GM06990 (cell line): ENCODE measurements at regions not wholly inside any gene's neighbourhood (a gene's known extent, or its start where the extent isn't known, plus 50 kb on each side); places are given as distances from the start of the nearest gene placed in this dataset.
A peak's percentile ranks its signal among the peaks of the same experiment; 100 is the strongest.
"Not testable (repeated sequence)": the region's sequence is repeated elsewhere in the genome, so short reads cannot be mapped to it uniquely, and the experiment has no call there.

Experiments
- DNase-seq: peaks from one replicate; pipeline ENCODE4 v3.0.0-alpha.2; 2011; ENCODE audit not compliant: insufficient read length; ENCODE audit errors: extremely low read depth
- H3K27me3 ChIP-seq: replicated peaks from 2 replicates; pipeline ENCODE4 v1.6.0; 2011; ENCODE audit warnings: low read length; ENCODE audit not compliant: control insufficient read depth, insufficient read depth
- H3K36me3 ChIP-seq: 2 replicates; pipeline ENCODE4 v1.5.1; 2011; ENCODE audit warnings: low read length; ENCODE audit not compliant: control insufficient read depth, insufficient read depth
- H3K4me3 ChIP-seq: replicated peaks from 2 replicates; pipeline ENCODE4 v1.5.1; 2011; ENCODE audit warnings: low read depth, mild to moderate bottlenecking, control low read depth, low read length
- TF ChIP-seq, protein P1 (sequence below): IDR thresholded peaks from 2 replicates; pipeline ENCODE4 v1.5.1; 2011; ENCODE audit warnings: low read length, control low read depth, mild to moderate bottlenecking, inconsistent platforms; ENCODE audit not compliant: insufficient read depth, poor library complexity, severe bottlenecking

DNA sequence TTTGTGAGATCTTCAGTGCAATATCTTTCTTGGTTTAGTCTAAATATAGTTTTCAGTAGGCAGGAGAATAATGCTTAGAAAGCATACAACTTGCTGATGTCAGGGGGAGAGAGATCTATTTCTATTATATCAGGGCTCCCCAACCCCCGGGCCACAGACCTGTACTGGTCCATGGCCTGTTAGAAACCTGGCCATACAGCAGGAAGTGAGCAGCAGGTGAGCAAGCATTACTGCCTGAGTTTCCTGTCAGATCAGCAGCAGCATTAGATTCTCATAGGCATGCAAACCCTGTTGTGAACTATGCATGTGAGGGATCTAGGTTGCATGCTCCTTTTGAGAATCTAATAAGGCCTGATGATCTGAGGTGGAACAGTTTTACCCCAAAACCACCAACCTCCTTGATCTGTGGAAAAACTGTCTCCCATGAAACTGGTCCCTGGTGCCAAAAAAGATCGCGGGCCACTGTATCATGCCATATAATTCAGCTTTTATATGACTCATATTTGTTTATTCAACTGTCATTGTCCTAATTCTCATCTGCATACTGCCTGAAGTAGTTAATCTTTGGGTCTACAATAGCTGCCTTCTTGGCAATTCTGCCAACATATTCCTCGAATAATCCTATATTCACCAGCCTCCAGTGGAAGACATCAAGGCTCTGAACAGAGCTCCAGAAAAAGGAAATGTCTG is 163.6 kb upstream of the DYRK2 start:
- H3K4me3 ChIP-seq = no peak overlapping the region
- TF ChIP-seq, protein P1, sequence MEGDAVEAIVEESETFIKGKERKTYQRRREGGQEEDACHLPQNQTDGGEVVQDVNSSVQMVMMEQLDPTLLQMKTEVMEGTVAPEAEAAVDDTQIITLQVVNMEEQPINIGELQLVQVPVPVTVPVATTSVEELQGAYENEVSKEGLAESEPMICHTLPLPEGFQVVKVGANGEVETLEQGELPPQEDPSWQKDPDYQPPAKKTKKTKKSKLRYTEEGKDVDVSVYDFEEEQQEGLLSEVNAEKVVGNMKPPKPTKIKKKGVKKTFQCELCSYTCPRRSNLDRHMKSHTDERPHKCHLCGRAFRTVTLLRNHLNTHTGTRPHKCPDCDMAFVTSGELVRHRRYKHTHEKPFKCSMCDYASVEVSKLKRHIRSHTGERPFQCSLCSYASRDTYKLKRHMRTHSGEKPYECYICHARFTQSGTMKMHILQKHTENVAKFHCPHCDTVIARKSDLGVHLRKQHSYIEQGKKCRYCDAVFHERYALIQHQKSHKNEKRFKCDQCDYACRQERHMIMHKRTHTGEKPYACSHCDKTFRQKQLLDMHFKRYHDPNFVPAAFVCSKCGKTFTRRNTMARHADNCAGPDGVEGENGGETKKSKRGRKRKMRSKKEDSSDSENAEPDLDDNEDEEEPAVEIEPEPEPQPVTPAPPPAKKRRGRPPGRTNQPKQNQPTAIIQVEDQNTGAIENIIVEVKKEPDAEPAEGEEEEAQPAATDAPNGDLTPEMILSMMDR = no peak
- no peaks in the 10 kb centered on the region for H3K27me3 ChIP-seq
- no peaks in the 10 kb centered on the region for H3K36me3 ChIP-seq
- DNase-seq = peak; percentile 6

DNA sequence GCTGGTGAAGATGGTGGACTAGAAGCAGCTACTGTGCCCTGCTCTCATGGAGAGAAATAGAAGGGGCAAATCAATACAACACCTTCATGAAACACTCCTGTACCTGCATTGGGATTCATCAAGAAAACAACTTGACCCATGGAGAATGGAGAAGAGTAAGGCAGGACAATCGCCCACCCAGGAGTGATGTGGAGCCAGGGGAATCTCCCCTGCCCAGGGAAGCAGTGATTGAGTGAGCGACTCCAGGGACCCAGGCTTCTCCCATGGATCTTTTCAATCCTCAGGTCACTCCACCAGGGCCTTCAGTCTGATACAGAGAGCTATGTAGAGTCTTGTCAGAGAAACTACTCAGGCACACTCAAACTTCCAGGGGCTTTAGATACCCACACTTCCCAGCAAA is 161.9 kb upstream of the DYRK2 start:
- TF ChIP-seq, protein P1 = no peak
- Histone ChIP-seq H3K4me3 (no peak overlapping the region), H3K36me3 (no peaks in the 10 kb centered on the region), H3K27me3 (no peaks in the 10 kb centered on the region)
- no peak for DNase-seq

DNA sequence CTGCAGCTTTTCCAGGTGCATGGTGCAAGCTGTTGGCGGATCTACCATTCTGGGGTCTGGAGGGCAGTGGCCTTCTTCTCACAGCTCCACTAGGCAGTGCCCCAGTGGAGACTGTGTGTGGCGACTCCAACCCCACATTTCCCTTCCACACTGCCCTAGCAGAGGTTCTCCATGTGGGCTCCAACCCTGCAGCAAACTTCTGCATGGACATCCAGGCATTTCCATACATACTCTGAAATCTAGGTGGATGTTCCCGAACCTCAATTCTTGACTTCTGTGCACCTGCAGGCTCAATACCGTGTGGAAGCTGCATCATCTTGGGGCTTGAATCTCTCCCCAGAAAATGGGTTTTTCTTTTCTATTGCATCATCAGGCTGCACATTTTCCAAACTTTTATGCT is 160.2 kb upstream of the DYRK2 start:
- not testable (repeated sequence) for H3K4me3 ChIP-seq, DNase-seq, H3K36me3 ChIP-seq, H3K27me3 ChIP-seq

DNA sequence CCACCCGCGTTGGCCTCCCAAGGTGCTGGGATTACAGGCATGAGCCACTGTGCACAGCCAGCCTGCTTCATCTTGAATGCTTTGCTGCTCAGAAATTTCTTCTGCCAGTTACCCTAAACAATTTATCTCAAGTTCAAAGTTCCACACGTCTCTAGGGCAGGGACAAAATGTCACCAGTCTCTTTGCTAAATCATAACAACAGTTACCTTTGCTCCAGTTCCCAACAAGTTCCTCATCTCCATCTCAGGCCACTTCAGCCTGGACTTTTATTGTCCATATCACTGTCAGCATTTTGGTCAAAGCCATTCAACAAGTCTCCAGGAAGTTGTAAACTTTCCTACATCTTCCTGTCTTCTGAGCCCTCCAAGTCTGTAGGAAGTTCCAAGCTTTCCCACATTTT is 159.5 kb upstream of the DYRK2 start:
- DNase-seq = no peak
- TF ChIP-seq, protein P1 = no peak
- H3K27me3 ChIP-seq = no peaks in the 10 kb centered on the region

DNA sequence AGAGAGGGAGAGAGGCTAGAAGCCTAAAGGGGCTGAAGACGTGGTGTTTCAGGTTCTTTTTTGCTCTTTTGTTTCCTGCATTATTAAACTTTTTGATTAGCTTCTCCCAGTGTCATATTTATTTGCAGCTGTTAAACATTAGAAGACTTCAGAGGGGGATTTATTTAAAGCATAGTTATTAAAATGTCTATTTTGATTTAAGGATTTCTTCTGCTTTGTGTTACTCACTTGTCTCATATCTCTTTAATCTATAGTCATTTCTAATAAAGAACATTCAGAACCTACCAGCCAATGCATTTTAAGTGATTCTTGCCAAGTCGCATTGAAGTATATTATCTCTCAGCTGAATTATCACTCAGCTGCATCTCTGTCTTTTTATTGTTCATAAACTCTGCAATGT is 152.0 kb upstream of the DYRK2 start:
- Histone ChIP-seq H3K4me3 (no peak overlapping the region), H3K27me3 (no peaks in the 10 kb centered on the region), H3K36me3 (no peaks in the 10 kb centered on the region)
- DNase-seq = no peak
- TF ChIP-seq, protein P1 = no peak

More for the DNA sequence above, 159.5 kb upstream of the DYRK2 start:
- no peaks in the 10 kb centered on the region for H3K36me3 ChIP-seq
- H3K4me3 ChIP-seq = no peak overlapping the region

DNA sequence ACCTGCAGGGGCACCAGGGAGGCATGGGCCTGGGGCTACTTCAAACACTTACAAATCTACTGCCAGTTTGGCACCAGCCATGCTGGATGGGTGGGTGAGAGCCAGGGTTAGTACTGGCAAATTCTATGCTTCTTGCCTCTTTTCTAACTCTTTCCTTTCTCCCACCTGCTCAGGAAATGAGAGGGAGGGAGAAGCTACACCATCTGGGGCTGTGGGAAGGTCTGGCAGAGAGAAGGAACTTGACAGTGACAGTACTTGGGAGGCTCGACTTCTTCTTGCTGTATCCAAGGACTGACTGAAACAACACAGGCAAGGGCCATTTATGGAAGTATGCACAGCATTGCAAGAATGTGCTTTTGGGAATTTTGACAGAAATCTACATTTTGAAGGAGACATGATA is 149.6 kb upstream of the DYRK2 start:
- no peak for DNase-seq
- H3K36me3 ChIP-seq = no peaks in the 10 kb centered on the region

More for the DNA sequence above, 149.6 kb upstream of the DYRK2 start:
- TF ChIP-seq, protein P1 = no peak
- Histone ChIP-seq H3K27me3 (no peaks in the 10 kb centered on the region), H3K4me3 (no peak overlapping the region)
